Neuronal stem cell (in vitro differentiated cells): ENCODE measurements at regions not wholly inside any gene's neighbourhood (a gene's known extent, or its start where the extent isn't known, plus 50 kb on each side); places are given as distances from the start of the nearest gene placed in this dataset.

Source experiments
- DNase-seq: peaks from one replicate; pipeline ENCODE4 v3.0.0-alpha.2; 2013; ENCODE audit warnings: low spot score
- H2AFZ ChIP-seq: one replicate; pipeline ENCODE4 v1.6.1; 2013; ENCODE audit warnings: mild to moderate bottlenecking, low read length, inconsistent platforms
- H2AK5ac ChIP-seq: 2 replicates; pipeline ENCODE4 v1.6.1; 2013; ENCODE audit warnings: low read depth, mild to moderate bottlenecking, inconsistent platforms, low read length, moderate library complexity, mixed read lengths
- H2BK120ac ChIP-seq: 2 replicates; pipeline ENCODE4 v1.6.1; 2013; ENCODE audit warnings: low read depth, mild to moderate bottlenecking, inconsistent platforms, low read length, moderate library complexity, mixed read lengths
- H2BK12ac ChIP-seq: one replicate; pipeline ENCODE4 v1.6.1; 2013; ENCODE audit warnings: low read length, inconsistent platforms
- H2BK15ac ChIP-seq: 2 replicates; pipeline ENCODE4 v1.6.1; 2013; ENCODE audit warnings: mild to moderate bottlenecking, low read length, inconsistent platforms, mixed read lengths
- H2BK5ac ChIP-seq: one replicate; pipeline ENCODE4 v1.6.1; 2013; ENCODE audit warnings: inconsistent platforms, mild to moderate bottlenecking, low read length, moderate library complexity
- H3K14ac ChIP-seq: one replicate; pipeline ENCODE4 v1.6.1; 2013; ENCODE audit warnings: low read length, inconsistent platforms
- H3K18ac ChIP-seq: 2 replicates; pipeline ENCODE4 v1.6.1; 2013; ENCODE audit warnings: low read length, inconsistent platforms
- H3K23ac ChIP-seq: 2 replicates; pipeline ENCODE4 v1.6.1; 2013; ENCODE audit warnings: low read depth, mild to moderate bottlenecking, mixed read lengths, low read length, inconsistent platforms; ENCODE audit not compliant: poor library complexity
- H3K27ac ChIP-seq: replicated peaks from 3 replicates; pipeline ENCODE4 v1.5.1; 2013; ENCODE audit warnings: low read length, inconsistent platforms
- H3K27me3 ChIP-seq, 3 experiments: 2 replicates each; pipeline ENCODE4 v1.6.1; 2013; ENCODE audit warnings: low read length in 3 of 3, mild to moderate bottlenecking in 2 of 3, inconsistent platforms in 1 of 3, low read depth in 1 of 3, mixed read lengths in 1 of 3, moderate library complexity in 1 of 3; ENCODE audit not compliant: control insufficient read depth in 3 of 3, insufficient read depth in 3 of 3
- H3K36me3 ChIP-seq, 2 donors: replicated peaks in 1 of 2; 2 replicates each; pipeline ENCODE4 v1.6.1; 2013; ENCODE audit warnings: low read length in 2 of 2; ENCODE audit not compliant: control insufficient read depth in 2 of 2, insufficient read depth in 2 of 2
- H3K4ac ChIP-seq: 2 replicates; pipeline ENCODE4 v1.6.1; 2013; ENCODE audit warnings: inconsistent platforms, mild to moderate bottlenecking, low read length, moderate library complexity
- H3K4me1 ChIP-seq, 2 donors: 1 replicate in 1 of 2; 2 replicates in 1 of 2; pipeline ENCODE4 v1.6.1; 2013; ENCODE audit warnings: low read length in 2 of 2, low read depth in 1 of 2; ENCODE audit not compliant: control insufficient read depth in 2 of 2, insufficient read depth in 1 of 2
- H3K4me2 ChIP-seq: one replicate; pipeline ENCODE4 v1.6.1; 2013; ENCODE audit warnings: mild to moderate bottlenecking, low read length, inconsistent platforms; ENCODE audit not compliant: insufficient read depth, poor library complexity, severe bottlenecking
- H3K4me3 ChIP-seq, 2 donors: 2 replicates each; pipeline ENCODE4 v1.5.1; 2013; ENCODE audit warnings: low read length in 2 of 2, mild to moderate bottlenecking in 2 of 2, inconsistent platforms in 1 of 2, moderate library complexity in 1 of 2
- H3K79me1 ChIP-seq: one replicate; pipeline ENCODE4 v1.6.1; 2013; ENCODE audit warnings: low read depth, mild to moderate bottlenecking, inconsistent platforms, low read length, moderate library complexity
- H3K9ac ChIP-seq: one replicate; pipeline ENCODE4 v1.6.1; 2013; ENCODE audit warnings: mild to moderate bottlenecking, low read depth, low read length, inconsistent platforms; ENCODE audit not compliant: poor library complexity
- H3K9me3 ChIP-seq, 2 donors: replicated peaks in 1 of 2; 2 replicates each; pipeline versions ENCODE3 to v1.6.1; 2013; ENCODE audit warnings: low read length in 2 of 2, mild to moderate bottlenecking in 2 of 2, inconsistent platforms in 1 of 2, low read depth in 1 of 2, mixed read lengths in 1 of 2, moderate library complexity in 1 of 2; ENCODE audit not compliant: control insufficient read depth in 2 of 2, insufficient read depth in 1 of 2
- H4K8ac ChIP-seq: one replicate; pipeline ENCODE4 v1.6.1; 2013; ENCODE audit warnings: low read depth, mild to moderate bottlenecking, inconsistent platforms, low read length, moderate library complexity
- H4K91ac ChIP-seq: one replicate; pipeline ENCODE4 v1.6.1; 2013; ENCODE audit warnings: low read length, low read depth, mild to moderate bottlenecking, inconsistent platforms; ENCODE audit not compliant: poor library complexity
- WGBS, 2 donors: extraction: QIAGEN DNeasy Blood & Tissue Kit; methylation state at CpG; one replicate each; pipeline ENCODE4 v1.1.7; 2013; ENCODE audit warnings: missing lambda C conversion rate in 2 of 2, mixed read lengths in 1 of 2; ENCODE audit not compliant: insufficient read length in 2 of 2, insufficient replicate concordance in 1 of 2; ENCODE audit errors: extremely low coverage in 2 of 2; 5-methylcytosine and 5-hydroxymethylcytosine counted together

- Histone ChIP-seq H3K4me1 (peaks cover 0 to 5% of the 10 kb centered on the region in 2 donors), H3K4me3 (no peak overlapping the region), H3K14ac (no peak overlapping the region), H2BK5ac (no peak overlapping the region), H3K9me3 (peaks cover 0 to 10% of the 10 kb centered on the region in 2 donors), H3K18ac (no peak overlapping the region), H4K8ac (no peak overlapping the region), H3K27ac (no peak overlapping the region), H3K79me1 (no peaks in the 10 kb centered on the region), H3K27me3 (no peaks in the 10 kb centered on the region), H3K9ac (no peak overlapping the region), H2BK12ac (no peak overlapping the region), H3K36me3 (no peaks in the 10 kb centered on the region), H3K4me2 (no peak overlapping the region), H3K23ac (no peak overlapping the region), H2BK120ac (no peak overlapping the region), H3K4ac (no peak overlapping the region), H2AK5ac (no peak overlapping the region), H4K91ac (no peak overlapping the region), H2BK15ac (no peak overlapping the region), H2AFZ (no peak overlapping the region)
- no peak for DNase-seq
- WGBS, 2 donors: no CpG with 5 or more reads among the region's 1 CpG
Observed at GRCh38 chr11:103690356-103690755, 346.1 kb upstream of the DDI1 start.

- H3K9ac ChIP-seq: no peak overlapping the region
- peaks cover 0 to 3% of the 10 kb centered on the region in 2 donors for H3K9me3 ChIP-seq
- no peak overlapping the region for H3K4ac ChIP-seq
- H2BK120ac ChIP-seq: no peak overlapping the region
- H3K14ac ChIP-seq: no peak overlapping the region
- H3K4me2 ChIP-seq: no peak overlapping the region
- no peaks in the 10 kb centered on the region for H3K27me3 ChIP-seq
- no peak overlapping the region for H2BK12ac ChIP-seq
- peaks cover 0 to 2% of the 10 kb centered on the region in 2 donors for H3K4me1 ChIP-seq
- no peak overlapping the region for H3K27ac ChIP-seq
- H4K8ac ChIP-seq: no peak overlapping the region
- no peak overlapping the region for H3K18ac ChIP-seq
- no peak overlapping the region for H4K91ac ChIP-seq
- H2BK5ac ChIP-seq: no peak overlapping the region
- no peaks in the 10 kb centered on the region for H3K36me3 ChIP-seq
- DNase-seq: no peak
- H2AFZ ChIP-seq: no peak overlapping the region
- no peak overlapping the region for H3K23ac ChIP-seq
- H3K4me3 ChIP-seq: no peak overlapping the region
- H3K79me1 ChIP-seq: no peaks in the 10 kb centered on the region
- H2AK5ac ChIP-seq: no peak overlapping the region
- H2BK15ac ChIP-seq: no peak overlapping the region
Observed at GRCh38 chr11:103696123-103696522, 340.3 kb upstream of the DDI1 start.

GRCh38 chr11:103699216-103699615 is 337.2 kb upstream of the DDI1 start:
- H2BK12ac ChIP-seq: no peak overlapping the region
- H4K8ac ChIP-seq: no peak overlapping the region
- no peak overlapping the region for H3K14ac ChIP-seq
- H3K18ac ChIP-seq: no peak overlapping the region
- WGBS, 2 donors: no CpG with 5 or more reads among the region's 3 CpGs
- H3K4me1 ChIP-seq: no peaks in the 10 kb centered on the region
- H3K4me3 ChIP-seq: no peak overlapping the region
- no peaks in the 10 kb centered on the region for H3K27me3 ChIP-seq
- no peak overlapping the region for H2BK5ac ChIP-seq
- H2BK120ac ChIP-seq: no peak overlapping the region
- no peak overlapping the region for H3K4me2 ChIP-seq
- H3K9me3 ChIP-seq: peaks cover 0 to 3% of the 10 kb centered on the region in 2 donors
- no peak overlapping the region for H3K23ac ChIP-seq
- no peak overlapping the region for H3K9ac ChIP-seq
- H2AFZ ChIP-seq: peak overlapping the region; percentile 72
- H3K79me1 ChIP-seq: no peaks in the 10 kb centered on the region
- no peak for DNase-seq
- no peak overlapping the region for H3K27ac ChIP-seq
- no peak overlapping the region for H4K91ac ChIP-seq
- H3K4ac ChIP-seq: no peak overlapping the region
- no peaks in the 10 kb centered on the region for H3K36me3 ChIP-seq
- H2BK15ac ChIP-seq: no peak overlapping the region
- no peak overlapping the region for H2AK5ac ChIP-seq

- H3K4ac ChIP-seq: no peak overlapping the region
- no peak overlapping the region for H2AK5ac ChIP-seq
- no peak overlapping the region for H3K4me3 ChIP-seq
- H2BK15ac ChIP-seq: no peak overlapping the region
- no peak overlapping the region for H4K91ac ChIP-seq
- no peak overlapping the region for H3K18ac ChIP-seq
- no CpG with 5 or more reads among the region's 1 CpG for WGBS, 2 donors
- H4K8ac ChIP-seq: no peak overlapping the region
- no peak overlapping the region for H3K23ac ChIP-seq
- H3K4me1 ChIP-seq: no peaks in the 10 kb centered on the region
- no peaks in the 10 kb centered on the region for H3K27me3 ChIP-seq
- H2AFZ ChIP-seq: no peak overlapping the region
- no peaks in the 10 kb centered on the region for H3K79me1 ChIP-seq
- H3K14ac ChIP-seq: no peak overlapping the region
- no peak overlapping the region for H3K9ac ChIP-seq
- H3K36me3 ChIP-seq: no peaks in the 10 kb centered on the region
- H3K27ac ChIP-seq: no peak overlapping the region
- H2BK120ac ChIP-seq: no peak overlapping the region
- H3K4me2 ChIP-seq: no peak overlapping the region
- peaks cover 0 to 3% of the 10 kb centered on the region in 2 donors for H3K9me3 ChIP-seq
- H2BK12ac ChIP-seq: no peak overlapping the region
- no peak for DNase-seq
- H2BK5ac ChIP-seq: no peak overlapping the region
Observed at GRCh38 chr11:103699656-103700055, 336.8 kb upstream of the DDI1 start.
